Tibial nerve (tissue), 4 donors: ENCODE measurements at regions not wholly inside any gene's neighbourhood (a gene's known extent, or its start where the extent isn't known, plus 50 kb on each side); places are given as distances from the start of the nearest gene placed in this dataset.

ENCODE experiments used
- CTCF ChIP-seq, 5 experiments: fragments of 200-600 bp in 3 of 5; fragments of 450-650 bp in 2 of 5; sonication (generic) in 3 of 5; IDR thresholded peaks; one replicate each; pipeline ENCODE4 v1.5.1; 2016 to 2019; ENCODE audit warnings: antibody characterized with exemption in 5 of 5, mild to moderate bottlenecking in 3 of 5, moderate library complexity in 2 of 5
- EP300 ChIP-seq, 2 donors: sonication (generic); formaldehyde crosslinking; IDR thresholded peaks; one replicate each; pipeline ENCODE4 v1.6.1; 2017; ENCODE audit warnings: antibody characterized with exemption in 2 of 2, mild to moderate bottlenecking in 1 of 2
- POLR2A ChIP-seq, 2 donors: fragments of 450-650 bp; IDR thresholded peaks; one replicate each; pipeline ENCODE4 v1.6.1; 2017; ENCODE audit warnings: antibody characterized with exemption in 2 of 2, mild to moderate bottlenecking in 2 of 2, moderate library complexity in 2 of 2

- TF ChIP-seq CTCF (IDR thresholded peaks at IDR 0.05) (no peak), EP300 (IDR thresholded peaks at IDR 0.05) (no peak), POLR2A (IDR thresholded peaks at IDR 0.05) (no peak)
Observed at GRCh38 chr2:123051136-123051535, 974.0 kb upstream of the CNTNAP5 start.
